ENCODE measurements at regions not wholly inside any gene's neighbourhood (a gene's known extent, or its start where the extent isn't known, plus 50 kb on each side); places are given as distances from the start of the nearest gene placed in this dataset.

DNA sequence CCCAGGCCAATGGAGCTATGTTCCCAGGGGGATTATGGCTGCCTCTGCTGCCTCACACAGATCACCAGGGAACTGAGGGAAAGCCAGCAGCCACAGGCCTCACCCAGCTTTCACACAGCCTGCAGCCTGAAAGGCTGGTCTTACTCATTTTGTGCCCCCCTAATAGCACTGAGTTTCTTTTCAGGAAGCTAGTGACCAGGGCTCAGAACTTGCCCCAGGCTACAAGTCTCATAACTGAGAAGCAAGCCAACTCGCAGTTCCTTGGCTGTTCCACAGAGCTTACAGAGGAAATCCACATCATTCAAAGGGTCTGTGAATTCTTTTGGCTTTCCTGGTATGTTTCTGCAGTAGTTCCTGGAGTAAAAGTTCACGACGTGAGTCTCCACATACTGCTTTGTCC, 524.8 kb upstream of the GJE1 start:
- no peak overlapping the region for H2AFZ ChIP-seq (ENCODE audit: low read length)
- TF ChIP-seq EZH2phosphoT487 (IDR thresholded peaks at IDR 0.05; ENCODE audit: low read length) (no peak), EZH2 (optimal IDR thresholded peaks at IDR 0.05; ENCODE audit: low read depth, low read length) (no peak), CTCF (IDR thresholded peaks at IDR 0.05; ENCODE audit: low read length) (no peak)
- H3K27me3 ChIP-seq (replicated peaks; ENCODE audit: insufficient read depth, low read length): no peaks in the 10 kb centered on the region
- no peaks in the 10 kb centered on the region for H3K79me2 ChIP-seq (ENCODE audit: low read length)
- H3K4me2 ChIP-seq (ENCODE audit: low read depth, low read length): no peak overlapping the region
- no peaks in the 10 kb centered on the region for H3F3A ChIP-seq (ENCODE audit: insufficient read depth, low read length)
- H3K9me3 ChIP-seq (replicated peaks; ENCODE audit: insufficient read depth, low read length): no peaks in the 10 kb centered on the region
- no peaks in the 10 kb centered on the region for H3K4me1 ChIP-seq (ENCODE audit: low read length)
- DNase-seq: no peak
- no peaks in the 10 kb centered on the region for H3K36me3 ChIP-seq (replicated peaks; ENCODE audit: insufficient read depth, low read length)
- no peaks in the 10 kb centered on the region for H4K20me1 ChIP-seq (ENCODE audit: insufficient read depth, low read length)
- H3K9ac ChIP-seq (ENCODE audit: low read length): no peak overlapping the region
- no peak overlapping the region for H3K4me3 ChIP-seq (ENCODE audit: low read length)
- H3K9me2 ChIP-seq (replicated peaks; ENCODE audit: insufficient read depth, low read length): no peaks in the 10 kb centered on the region
- no peak overlapping the region for H3K27ac ChIP-seq (ENCODE audit: low read length)

DNA sequence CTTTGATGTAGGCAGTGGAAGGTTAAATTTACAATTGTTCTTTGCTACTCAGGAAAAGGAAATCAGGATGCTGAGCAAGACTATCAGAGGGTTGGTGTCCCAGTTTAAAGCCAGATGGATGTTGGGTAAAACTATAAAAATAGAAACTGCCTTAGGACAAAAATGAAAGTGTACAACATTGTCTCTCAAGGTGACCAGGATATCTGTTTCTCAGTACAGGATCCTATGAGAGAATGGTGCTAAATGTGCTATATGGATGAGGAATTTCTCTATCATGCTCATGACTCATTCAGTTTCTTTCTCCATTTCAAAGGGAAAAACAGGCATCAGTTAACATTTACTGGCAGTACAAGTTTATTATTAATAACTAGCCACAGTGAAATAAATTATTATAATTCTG, 534.2 kb upstream of the GJE1 start:
- TF ChIP-seq CTCF (IDR thresholded peaks at IDR 0.05; ENCODE audit: low read length) (no peak), EZH2 (optimal IDR thresholded peaks at IDR 0.05; ENCODE audit: low read depth, low read length) (no peak), EZH2phosphoT487 (IDR thresholded peaks at IDR 0.05; ENCODE audit: low read length) (no peak)
- Histone ChIP-seq H3K27me3 (replicated peaks; ENCODE audit: insufficient read depth, low read length) (no peaks in the 10 kb centered on the region), H4K20me1 (ENCODE audit: insufficient read depth, low read length) (no peaks in the 10 kb centered on the region), H3F3A (ENCODE audit: insufficient read depth, low read length) (no peaks in the 10 kb centered on the region), H3K9me2 (replicated peaks; ENCODE audit: insufficient read depth, low read length) (no peaks in the 10 kb centered on the region), H3K9ac (ENCODE audit: low read length) (no peak overlapping the region), H2AFZ (ENCODE audit: low read length) (no peak overlapping the region), H3K79me2 (ENCODE audit: low read length) (no peaks in the 10 kb centered on the region), H3K4me1 (ENCODE audit: low read length) (peaks cover 6% of the 10 kb centered on the region; the same call in 1 of the 2 replicates), H3K4me3 (ENCODE audit: low read length) (no peak overlapping the region), H3K27ac (ENCODE audit: low read length) (no peak overlapping the region), H3K36me3 (replicated peaks; ENCODE audit: insufficient read depth, low read length) (no peaks in the 10 kb centered on the region), H3K9me3 (replicated peaks; ENCODE audit: insufficient read depth, low read length) (no peaks in the 10 kb centered on the region; the same call in 1 of the 2 replicates), H3K4me2 (ENCODE audit: low read depth, low read length) (no peak overlapping the region)
- no peak for DNase-seq

GRCh38 chr6:141594874-141595273, 537.9 kb upstream of the GJE1 start:
- Histone ChIP-seq H3K27ac (ENCODE audit: low read length) (no peak overlapping the region), H4K20me1 (ENCODE audit: insufficient read depth, low read length) (no peaks in the 10 kb centered on the region), H3K9ac (ENCODE audit: low read length) (no peak overlapping the region), H3K4me2 (ENCODE audit: low read depth, low read length) (no peak overlapping the region), H2AFZ (ENCODE audit: low read length) (no peak overlapping the region), H3K4me3 (ENCODE audit: low read length) (no peak overlapping the region), H3K4me1 (ENCODE audit: low read length) (peaks cover 6% of the 10 kb centered on the region; the same call in 1 of the 2 replicates), H3K36me3 (replicated peaks; ENCODE audit: insufficient read depth, low read length) (no peaks in the 10 kb centered on the region), H3K9me2 (replicated peaks; ENCODE audit: insufficient read depth, low read length) (no peaks in the 10 kb centered on the region), H3F3A (ENCODE audit: insufficient read depth, low read length) (no peaks in the 10 kb centered on the region), H3K79me2 (ENCODE audit: low read length) (no peaks in the 10 kb centered on the region), H3K27me3 (replicated peaks; ENCODE audit: insufficient read depth, low read length) (no peaks in the 10 kb centered on the region), H3K9me3 (replicated peaks; ENCODE audit: insufficient read depth, low read length) (no peaks in the 10 kb centered on the region; the same call in 1 of the 2 replicates)
- no peak for DNase-seq
- TF ChIP-seq CTCF (IDR thresholded peaks at IDR 0.05; ENCODE audit: low read length): 0 out of 2 replicates have a peak, but pooled peaks have one; percentile 4
- no peak for TF ChIP-seq EZH2 (optimal IDR thresholded peaks at IDR 0.05; ENCODE audit: low read depth, low read length)
- TF ChIP-seq EZH2phosphoT487 (IDR thresholded peaks at IDR 0.05; ENCODE audit: low read length): no peak
